Keratinocyte (primary cell): ENCODE measurements at regions not wholly inside any gene's neighbourhood (a gene's known extent, or its start where the extent isn't known, plus 50 kb on each side); places are given as distances from the start of the nearest gene placed in this dataset.

Experiments used
- CTCF ChIP-seq, 3 experiments: IDR thresholded peaks in 1 of 3; conservative IDR thresholded peaks in 1 of 3; optimal IDR thresholded peaks in 1 of 3; 2 replicates in 2 of 3; 3 replicates in 1 of 3; pipeline versions ENCODE3 to v1.5.1; 2011; ENCODE audit warnings: low read length in 3 of 3, mild to moderate bottlenecking in 3 of 3, moderate library complexity in 2 of 3, control low read depth in 1 of 3, inconsistent platforms in 1 of 3; ENCODE audit not compliant: insufficient read depth in 2 of 3; ENCODE audit errors: extremely low read depth in 1 of 3
- EZH2 ChIP-seq: IDR thresholded peaks from one replicate; pipeline ENCODE4 v1.6.1; 2012; ENCODE audit warnings: inconsistent platforms, mild to moderate bottlenecking, low read length, moderate library complexity

GRCh38 chr12:92462527-92462926 lies 240.3 kb upstream of the PLEKHG7 start:
- no peak for TF ChIP-seq EZH2
- TF ChIP-seq CTCF (optimal IDR thresholded peaks at IDR 0.05 in 1 of 3, IDR thresholded peaks at IDR 0.05 in 1 of 3, conservative IDR thresholded peaks at IDR 0.05 in 1 of 3; ENCODE audit: extremely low read depth in 1 of 3, insufficient read depth in 2 of 3, low read length in 3 of 3): no peak
